Posterior cingulate gyrus (tissue), 11 donors: ENCODE measurements at regions not wholly inside any gene's neighbourhood (a gene's known extent, or its start where the extent isn't known, plus 50 kb on each side); places are given as distances from the start of the nearest gene placed in this dataset.
A peak's percentile ranks its signal among the peaks of the same experiment; 100 is the strongest.

Experiments used
- DNase-seq, 10 donors: peaks; one replicate each; pipeline versions ENCODE4 v3.0.0 to v3.0.0-alpha.2; 2020 to 2021; ENCODE audit warnings: mixed read lengths in 3 of 10
- intact Hi-C: fragments of 100-400 bp; cut with DNase I; formaldehyde crosslinking; loops from one replicate; pipeline ENCODE4 v1.15.1; 2023

GRCh38 chr5:2895196-2895595 is 143.7 kb upstream of the IRX2 start:
- no peak for DNase-seq
- intact Hi-C loops, result no loop called here

GRCh38 chr5:2894736-2895135 is 143.3 kb upstream of the IRX2 start:
- peak in 1 of 10 donors; percentile 77 for DNase-seq
- intact Hi-C loops, result no loop called here

DNA sequence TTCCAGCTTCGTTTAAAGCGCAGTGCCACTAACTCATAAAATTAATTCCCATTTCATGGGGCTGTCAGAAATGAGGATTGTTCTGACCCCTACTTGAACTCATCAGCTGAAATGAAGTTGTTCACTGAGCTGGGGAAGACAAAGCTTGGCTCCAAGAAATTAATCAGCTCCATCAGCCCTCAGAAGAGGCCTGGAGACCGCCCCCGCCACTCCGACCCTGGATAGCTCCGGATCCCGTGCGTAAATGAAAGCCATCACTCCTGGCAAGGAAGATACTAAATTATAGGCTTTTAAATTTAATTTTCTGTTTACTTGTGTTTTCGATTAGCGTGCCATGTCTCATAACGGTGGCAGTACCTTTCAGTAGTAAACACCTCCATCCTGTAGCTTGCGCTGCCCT is 142.8 kb upstream of the IRX2 start:
- no peak for DNase-seq
- intact Hi-C loops, result no loop called here

DNA sequence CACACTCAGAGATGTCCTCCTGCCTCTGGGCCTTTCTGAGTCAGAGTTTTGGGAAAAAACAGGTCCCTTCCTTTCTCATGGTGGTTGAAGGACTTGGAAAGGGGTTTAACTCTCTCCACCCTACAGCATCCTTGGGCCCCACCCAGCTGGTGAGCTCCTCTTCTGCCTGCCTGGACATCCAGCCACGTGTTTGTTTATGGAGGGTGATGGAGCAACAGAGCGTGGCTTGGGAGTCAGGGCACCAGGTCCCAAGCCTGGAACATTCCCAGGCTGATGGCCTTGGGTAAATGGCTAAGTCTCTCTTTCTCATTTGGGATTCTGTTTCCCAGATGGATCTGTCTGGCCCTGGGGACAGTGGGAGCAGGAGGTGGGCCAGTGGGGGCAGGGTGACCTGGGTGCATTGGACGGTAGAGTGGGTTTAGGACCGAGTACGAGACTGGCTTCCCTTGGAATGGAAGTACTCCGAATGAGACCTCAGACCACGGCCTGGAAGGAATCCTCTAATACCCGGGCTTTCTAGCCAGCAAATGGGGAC is 141.1 kb upstream of the IRX2 start:
- DNase-seq, result no peak
- intact Hi-C loops, result no loop called here

DNA sequence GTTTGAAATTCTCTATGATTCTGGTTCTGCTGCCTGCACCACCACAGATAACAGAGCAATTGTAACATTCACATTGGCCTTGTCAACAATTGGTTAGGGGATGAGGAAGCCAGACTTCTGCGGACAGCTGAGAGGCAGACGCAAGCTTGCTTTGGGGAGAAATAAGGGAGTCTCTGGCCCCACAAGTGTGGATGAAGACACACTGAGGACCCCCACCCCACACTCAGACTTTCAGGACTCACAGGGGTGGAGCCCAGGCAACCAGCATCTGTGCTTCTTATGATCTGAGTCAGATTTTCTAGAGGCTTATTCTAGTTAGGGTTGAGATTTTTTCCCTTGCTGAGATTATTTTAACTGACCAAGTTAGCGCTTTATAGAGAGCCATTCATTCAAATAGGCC is 140.3 kb upstream of the IRX2 start:
- no peak for DNase-seq

DNA sequence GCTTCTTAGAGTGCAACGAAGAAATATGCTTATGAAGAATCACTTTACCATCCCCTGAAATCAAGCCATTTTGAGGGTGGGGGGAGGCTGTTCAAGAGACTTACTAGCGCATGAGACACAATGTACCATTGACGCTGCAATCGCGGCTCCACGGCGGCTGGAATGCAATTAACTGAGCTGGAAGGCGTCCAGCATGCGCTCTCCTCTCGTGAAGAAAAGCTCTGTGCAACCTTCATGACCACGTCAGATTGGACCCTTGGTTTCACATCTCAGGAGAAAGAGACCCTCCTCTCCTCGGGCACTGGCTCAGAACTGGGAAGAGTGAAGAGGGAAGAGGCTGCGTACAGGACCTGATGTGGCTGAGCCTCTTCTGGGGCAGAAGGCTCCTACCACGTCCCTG is 138.5 kb upstream of the IRX2 start:
- intact Hi-C loops, result no loop called here
- DNase-seq, result no peak

More for the DNA sequence above, 140.3 kb upstream of the IRX2 start:
- intact Hi-C loops, result no loop called here

DNA sequence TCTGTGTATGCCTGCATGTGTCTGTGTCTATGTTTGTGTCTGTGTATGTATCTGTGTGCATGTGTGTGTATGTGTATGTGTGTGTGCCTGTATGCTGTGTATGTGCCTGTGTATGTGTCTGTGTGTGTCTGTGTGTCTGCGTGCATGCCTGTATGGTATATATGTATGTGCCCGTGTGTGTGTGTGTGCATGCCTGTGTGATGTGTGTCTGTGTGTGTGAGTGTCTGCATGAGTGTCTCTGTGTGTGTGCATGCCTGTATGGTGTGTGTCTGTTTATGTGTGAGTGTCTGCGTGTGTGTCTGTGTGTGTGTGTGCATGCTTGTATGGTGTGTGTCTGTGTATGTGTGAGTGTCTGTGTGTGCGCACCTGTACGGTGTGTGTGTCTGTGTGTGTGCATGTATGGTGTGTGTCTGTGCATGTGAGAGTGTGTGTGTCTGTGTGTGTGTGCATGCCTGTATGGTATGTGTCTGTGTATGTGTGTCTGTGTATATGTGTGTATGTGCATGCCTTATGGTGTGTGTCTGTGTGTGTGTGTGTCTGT is 137.1 kb upstream of the IRX2 start:
- intact Hi-C loops, result no loop called here
- no peak for DNase-seq

- no peak for DNase-seq
- intact Hi-C loops, result no loop called here
Observed at GRCh38 chr5:2887481-2888348, 136.2 kb upstream of the IRX2 start.

- intact Hi-C loops, result no loop called here
- no peak for DNase-seq
Observed at GRCh38 chr5:2886531-2886930, 135.1 kb upstream of the IRX2 start.

DNA sequence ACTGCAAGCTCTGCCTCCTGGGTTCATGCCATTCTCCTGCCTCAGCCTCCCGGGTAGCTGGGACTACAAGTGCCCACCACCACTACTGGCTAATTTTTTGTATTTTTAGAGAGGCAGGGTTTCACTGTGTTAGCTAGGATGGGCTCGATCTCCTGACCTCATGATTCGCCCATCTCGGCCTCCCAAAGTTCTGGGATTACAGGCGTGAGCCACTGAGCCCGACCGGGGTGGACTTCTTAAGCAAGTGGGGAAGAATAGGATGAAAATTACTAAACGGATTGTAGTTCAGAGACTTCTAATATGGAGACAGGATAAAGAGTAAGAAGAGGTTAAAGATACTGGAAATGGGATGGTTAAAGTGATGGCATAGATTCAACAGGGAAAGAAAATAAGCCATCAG is 132.3 kb upstream of the IRX2 start:
- intact Hi-C loops, result no loop called here

GRCh38 chr5:2879701-2880100 is 128.2 kb upstream of the IRX2 start:
- intact Hi-C loops, result no loop called here

More for the DNA sequence above, 132.3 kb upstream of the IRX2 start:
- DNase-seq, result no peak

GRCh38 chr5:2877522-2877921 is 126.0 kb upstream of the IRX2 start:
- DNase-seq, result peak in 6 of 10 donors; percentile 19 to 89 (median 26)
- intact Hi-C loops, result no loop called here

More at GRCh38 chr5:2879701-2880100, 128.2 kb upstream of the IRX2 start:
- DNase-seq, result no peak

GRCh38 chr5:2876183-2876582 is 124.7 kb upstream of the IRX2 start:
- intact Hi-C loops, result no loop called here
- DNase-seq, result no peak

DNA sequence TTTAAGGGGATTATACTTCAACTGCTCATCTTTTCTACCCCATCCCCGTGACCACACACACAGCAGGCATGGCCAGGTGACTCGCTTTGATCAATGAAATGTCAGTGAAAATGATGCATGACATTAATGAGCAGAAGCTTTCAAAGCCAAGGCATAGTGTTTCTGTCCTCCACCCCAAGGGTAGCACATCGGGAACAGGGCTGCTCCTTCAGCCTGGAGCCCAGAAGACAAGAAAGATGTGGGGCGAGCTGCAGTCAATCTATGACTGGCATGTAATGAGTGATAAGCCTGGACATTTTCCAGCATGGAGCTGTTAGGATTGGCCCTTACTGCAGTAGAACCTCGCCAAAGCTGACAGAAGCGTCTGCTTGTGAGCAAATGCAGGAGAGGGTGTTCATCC is 122.6 kb upstream of the IRX2 start:
- no peak for DNase-seq
- intact Hi-C loops, result no loop called here

- DNase-seq, result no peak
- intact Hi-C loops, result no loop called here
Observed at GRCh38 chr5:2872676-2873075, 121.2 kb upstream of the IRX2 start.

GRCh38 chr5:2871282-2871681 is 119.8 kb upstream of the IRX2 start:
- no peak for DNase-seq
- intact Hi-C loops, result no loop called here

GRCh38 chr5:2869471-2869870 is 118.0 kb upstream of the IRX2 start:
- intact Hi-C loops, result no loop called here
- no peak for DNase-seq

- intact Hi-C loops, result no loop called here
- no peak for DNase-seq
Observed at GRCh38 chr5:2867373-2867933, 116.0 kb upstream of the IRX2 start.

GRCh38 chr5:2866662-2867372 is 115.3 kb upstream of the IRX2 start:
- peak in 2 of 10 donors; percentile 16 to 20 for DNase-seq
- intact Hi-C loops, result no loop called here

GRCh38 chr5:2865856-2866255 is 114.4 kb upstream of the IRX2 start:
- no peak for DNase-seq
- intact Hi-C loops, result no loop called here

GRCh38 chr5:2864515-2865105 is 113.1 kb upstream of the IRX2 start:
- DNase-seq, result no peak
- intact Hi-C loops, result no loop called here
